Muscle of leg (tissue), 3 donors: ENCODE measurements at regions not wholly inside any gene's neighbourhood (a gene's known extent, or its start where the extent isn't known, plus 50 kb on each side); places are given as distances from the start of the nearest gene placed in this dataset.
"Not testable (repeated sequence)": the region's sequence is repeated elsewhere in the genome, so short reads cannot be mapped to it uniquely, and the experiment has no call there.

Source experiments
- DNase-seq: peaks from one replicate; pipeline ENCODE4 v3.0.0; 2013
- H3K27ac ChIP-seq: one replicate; pipeline ENCODE4 v1.5.1; 2013; ENCODE audit warnings: mild to moderate bottlenecking, low read length, control low read depth
- H3K27me3 ChIP-seq: one replicate; pipeline ENCODE4 v1.6.1; 2013; ENCODE audit warnings: low read length; ENCODE audit not compliant: control insufficient read depth, insufficient read depth
- H3K36me3 ChIP-seq: one replicate; pipeline ENCODE4 v1.6.1; 2013; ENCODE audit warnings: low read length; ENCODE audit not compliant: control insufficient read depth, insufficient read depth
- H3K4me1 ChIP-seq: one replicate; pipeline ENCODE4 v1.6.1; 2013; ENCODE audit warnings: low read length; ENCODE audit not compliant: control insufficient read depth, insufficient read depth
- H3K4me3 ChIP-seq: one replicate; pipeline ENCODE4 v1.5.1; 2013; ENCODE audit warnings: low read length, control low read depth
- H3K9me3 ChIP-seq: replicated peaks from 2 replicates; pipeline ENCODE4 v1.6.1; 2013; ENCODE audit warnings: low read depth, low read length; ENCODE audit not compliant: control insufficient read depth
- WGBS: methylation state at CpG from one replicate; pipeline ENCODE4 v1.1.5; 2013; ENCODE audit warnings: missing lambda C conversion rate; ENCODE audit not compliant: insufficient coverage; 5-methylcytosine and 5-hydroxymethylcytosine counted together

DNA sequence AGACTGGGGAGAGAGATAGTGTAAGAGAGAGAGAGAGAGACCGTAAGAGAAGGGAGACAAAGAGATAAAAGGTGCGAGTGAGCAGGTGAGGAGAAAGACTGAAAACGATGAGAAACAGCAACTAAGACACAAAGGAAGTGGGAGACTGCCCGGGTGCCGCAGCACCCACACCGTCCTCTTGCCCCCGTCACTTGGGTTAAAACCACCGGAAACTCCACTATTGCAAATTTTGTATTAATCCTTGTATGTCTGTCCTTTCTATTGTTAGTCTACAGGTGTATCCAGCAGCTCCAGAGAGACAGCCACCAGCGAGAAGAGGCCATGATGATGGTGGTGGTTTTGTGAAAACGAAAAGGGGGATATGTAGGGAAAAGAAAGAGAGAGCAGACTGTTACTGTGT is 96.8 kb downstream of the ART5 start:
- not testable (repeated sequence) for H3K27ac ChIP-seq, H3K4me3 ChIP-seq, H3K4me1 ChIP-seq, DNase-seq, H3K27me3 ChIP-seq, H3K9me3 ChIP-seq, H3K36me3 ChIP-seq
- 91% methylated on average over 3 of the region's 10 CpGs for WGBS

DNA sequence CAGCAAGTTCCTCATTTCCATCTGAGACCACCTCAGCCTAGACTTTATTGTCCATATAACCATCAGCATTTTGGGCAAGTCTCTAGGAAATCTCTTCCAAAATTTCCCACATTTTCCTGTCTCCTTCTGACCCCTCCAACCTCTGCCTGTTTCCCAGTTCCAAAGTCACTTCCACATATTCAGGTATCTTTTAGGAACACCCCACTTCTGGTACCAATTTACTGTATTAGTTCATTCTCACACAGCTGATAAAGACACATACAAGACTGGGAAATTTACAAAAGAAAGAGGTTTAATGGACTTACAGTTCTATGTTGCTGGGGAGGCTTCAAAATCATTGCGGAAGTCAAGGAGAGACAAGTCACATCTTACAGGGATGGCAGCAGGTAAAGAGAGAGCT is 103.6 kb downstream of the ART5 start:
- H3K27me3 ChIP-seq, H3K9me3 ChIP-seq, H3K4me3 ChIP-seq, DNase-seq, H3K4me1 ChIP-seq, H3K36me3 ChIP-seq, H3K27ac ChIP-seq: not testable (repeated sequence)
- WGBS, result no CpG with 5 or more reads among the region's 1 CpG

DNA sequence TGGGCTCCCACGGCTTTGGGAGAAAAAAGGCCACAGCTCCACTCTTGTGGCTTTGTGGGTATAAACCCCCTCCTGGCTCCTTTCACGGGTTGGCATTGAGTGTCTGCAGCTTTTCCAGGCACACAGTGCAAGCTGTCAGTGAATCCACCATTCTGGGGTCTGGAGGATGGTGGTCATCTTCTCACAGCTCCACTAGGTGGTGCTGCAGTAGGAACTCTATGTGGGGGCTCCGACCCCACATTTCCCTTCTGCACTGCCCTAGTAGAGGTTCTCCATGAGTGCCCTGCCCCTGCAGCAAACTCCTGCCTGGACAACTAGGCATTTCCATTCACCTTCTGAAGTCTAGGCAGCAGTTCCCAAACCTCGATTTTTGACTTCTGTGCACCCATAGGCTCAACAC is 104.5 kb downstream of the ART5 start:
- not testable (repeated sequence) for H3K27me3 ChIP-seq, H3K4me1 ChIP-seq, DNase-seq, H3K27ac ChIP-seq, H3K4me3 ChIP-seq, H3K9me3 ChIP-seq, H3K36me3 ChIP-seq
- 87% methylated on average over 1 of the region's 4 CpGs for WGBS

DNA sequence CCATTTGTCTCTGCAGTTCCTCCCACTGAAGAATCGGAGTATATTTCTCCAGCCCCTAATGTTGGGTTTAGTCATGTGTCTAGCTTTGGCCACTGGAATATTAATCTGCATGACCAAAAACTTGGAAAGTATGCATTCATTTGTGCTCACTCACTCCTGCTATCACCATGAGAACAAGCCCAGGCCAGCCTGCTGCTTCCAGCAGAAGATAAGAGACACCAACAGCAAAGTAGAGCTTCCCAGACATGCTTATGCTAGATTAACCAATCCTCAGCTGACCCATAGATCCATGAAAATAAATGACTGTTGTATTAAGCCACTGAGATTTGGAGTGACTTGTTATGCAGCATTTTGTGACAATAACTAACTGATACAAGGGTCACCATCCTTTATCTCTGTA is 108.8 kb downstream of the ART5 start:
- not testable (repeated sequence) for H3K4me3 ChIP-seq, H3K36me3 ChIP-seq, H3K4me1 ChIP-seq, H3K9me3 ChIP-seq, H3K27me3 ChIP-seq, DNase-seq, H3K27ac ChIP-seq
- WGBS, result no CpG with 5 or more reads among the region's 1 CpG

DNA sequence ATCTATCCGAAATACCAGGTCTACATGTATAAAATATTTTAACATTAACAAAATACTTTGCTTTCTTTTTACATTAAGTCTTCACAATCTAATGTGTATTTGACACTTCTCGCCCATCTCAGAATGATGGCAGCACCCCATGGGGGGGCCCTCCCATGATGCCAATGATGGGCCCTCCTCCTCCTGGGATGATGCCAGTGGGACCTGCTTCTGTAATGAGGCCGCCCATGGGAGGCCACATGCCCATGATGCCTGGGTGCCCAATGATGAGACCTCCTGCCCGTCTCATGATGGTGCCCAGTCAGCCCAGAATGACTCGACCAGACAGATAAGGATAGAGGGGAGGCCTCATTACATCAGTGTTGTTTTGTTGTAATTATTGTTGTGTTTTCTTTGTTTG is 110.5 kb downstream of the ART5 start:
- DNase-seq, H3K27me3 ChIP-seq, H3K4me1 ChIP-seq, H3K36me3 ChIP-seq, H3K4me3 ChIP-seq, H3K9me3 ChIP-seq, H3K27ac ChIP-seq: not testable (repeated sequence)
- WGBS, result 100% methylated on average over 1 of the region's 5 CpGs

DNA sequence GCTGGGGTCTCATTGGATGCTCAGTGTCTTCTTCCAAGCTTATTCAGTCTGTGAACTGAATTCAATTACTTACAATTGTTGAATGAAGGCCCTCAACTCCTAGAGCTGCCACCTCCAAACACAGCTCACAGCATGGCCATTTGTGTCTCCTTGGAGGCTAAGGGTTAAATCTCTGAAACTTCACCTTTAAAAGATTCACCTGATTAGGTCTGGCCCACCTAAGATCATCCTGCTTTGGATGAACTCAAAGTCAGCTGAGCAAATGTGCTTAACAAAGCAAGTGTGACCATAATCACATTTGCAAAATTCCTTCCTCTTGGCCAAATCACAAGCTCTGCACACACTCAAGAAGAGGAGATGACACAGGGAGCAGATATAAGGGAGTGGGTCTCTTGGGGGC is 118.2 kb downstream of the ART5 start:
- not testable (repeated sequence) for H3K36me3 ChIP-seq, H3K4me1 ChIP-seq, H3K27me3 ChIP-seq, H3K4me3 ChIP-seq, H3K27ac ChIP-seq, DNase-seq, H3K9me3 ChIP-seq

DNA sequence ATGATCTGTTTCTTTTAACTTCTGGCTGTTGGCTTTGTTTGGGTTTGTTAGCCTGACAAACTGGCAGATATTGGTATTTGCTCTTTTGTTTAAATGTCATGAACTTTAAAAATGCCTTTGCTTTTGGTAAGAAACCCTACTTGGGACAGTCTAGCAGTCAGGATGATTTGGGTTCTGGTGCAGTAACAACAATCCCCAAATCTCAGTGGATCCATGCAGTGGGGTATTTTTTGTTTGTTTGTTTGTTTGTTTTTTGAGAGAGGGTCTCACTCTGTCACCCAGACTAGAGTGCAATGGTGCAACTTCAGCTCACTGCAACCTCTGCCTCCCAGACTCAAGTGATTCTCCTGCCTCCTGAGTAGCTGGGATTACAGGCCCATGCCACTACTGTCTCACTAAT is 120.9 kb downstream of the ART5 start:
- H3K4me3 ChIP-seq, H3K27me3 ChIP-seq, H3K9me3 ChIP-seq, H3K4me1 ChIP-seq, H3K36me3 ChIP-seq, DNase-seq, H3K27ac ChIP-seq: not testable (repeated sequence)

DNA sequence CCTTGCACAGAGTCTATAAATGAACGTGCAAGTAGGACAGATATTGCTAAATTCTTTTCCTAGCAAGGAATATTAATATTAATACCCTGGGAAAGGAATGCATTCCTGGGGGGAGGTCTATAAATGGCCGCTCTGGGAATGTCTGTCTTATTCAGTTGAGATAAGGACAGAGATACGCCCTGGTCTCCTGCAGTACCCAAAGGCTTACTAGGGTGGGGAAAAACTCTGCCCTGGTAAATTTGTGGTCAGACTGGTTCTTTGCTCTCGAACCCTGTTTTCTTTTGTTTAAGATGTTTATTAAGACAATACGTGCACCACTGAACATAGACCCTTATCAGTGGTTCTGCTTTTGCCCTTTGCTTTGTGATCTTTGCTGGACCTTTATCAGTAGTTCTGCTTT is 122.0 kb downstream of the ART5 start:
- not testable (repeated sequence) for DNase-seq, H3K27me3 ChIP-seq, H3K36me3 ChIP-seq, H3K4me1 ChIP-seq, H3K27ac ChIP-seq, H3K9me3 ChIP-seq, H3K4me3 ChIP-seq
- WGBS, result no CpG with 5 or more reads among the region's 5 CpGs

DNA sequence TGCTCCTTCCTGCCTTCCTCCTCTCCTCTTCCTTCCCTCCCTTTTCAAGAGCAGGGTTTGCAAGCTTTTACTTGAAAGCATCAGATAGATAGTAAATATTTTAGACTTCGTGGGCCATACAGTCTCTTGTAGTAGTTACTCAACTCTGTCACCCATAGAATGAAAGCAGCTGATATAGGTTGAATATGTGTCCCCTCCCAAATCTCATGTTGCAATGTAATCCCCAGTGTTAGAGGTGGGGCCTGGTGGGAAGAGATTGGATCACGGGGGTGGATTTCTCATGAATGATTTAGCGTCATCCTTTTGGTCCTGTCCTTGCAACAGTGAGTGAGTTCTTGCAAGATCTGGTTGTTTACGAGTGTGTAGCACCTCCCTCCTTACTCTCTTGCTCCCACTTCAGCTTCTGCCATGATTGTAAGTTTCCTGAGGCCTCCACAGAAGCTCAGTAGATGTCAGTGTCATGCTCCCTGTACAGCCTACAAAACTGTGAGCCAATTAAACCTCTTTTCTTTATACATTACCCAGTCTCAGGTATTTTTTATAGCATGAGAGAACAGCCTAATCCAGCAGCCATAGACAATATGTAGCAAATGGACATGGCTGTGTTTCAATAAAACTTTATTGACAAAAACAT is 124.7 kb downstream of the ART5 start:
- WGBS, result no CpG with 5 or more reads among the region's 4 CpGs

DNA sequence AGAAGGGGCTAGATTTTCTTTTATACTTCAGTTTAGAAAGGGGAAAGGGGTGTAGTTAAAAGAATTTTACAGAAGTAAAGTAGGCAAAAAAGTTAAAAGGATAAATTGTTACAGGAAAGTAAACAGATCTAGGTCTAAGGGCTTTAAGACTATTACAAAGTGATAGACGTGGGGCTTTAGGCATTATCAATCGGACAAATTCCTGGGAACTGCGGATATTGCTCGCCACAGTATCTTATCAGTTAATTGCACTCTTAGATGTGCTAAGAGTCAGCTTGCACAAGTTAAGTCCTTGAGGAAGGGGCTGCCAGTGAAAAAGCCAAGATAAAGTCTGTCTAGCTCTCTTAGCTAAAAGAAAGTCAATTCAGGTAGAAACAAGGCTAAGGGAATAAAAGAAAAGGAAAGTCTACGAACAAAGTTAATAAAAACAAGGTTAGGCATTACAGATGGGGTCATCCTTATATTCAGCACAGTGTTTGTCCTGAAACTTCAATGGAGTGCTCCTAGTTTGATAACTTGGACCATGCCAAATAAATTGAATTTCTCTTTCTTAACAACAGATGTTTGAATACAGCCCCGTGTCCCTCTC is 125.4 kb downstream of the ART5 start:
- no CpG with 5 or more reads among the region's 6 CpGs for WGBS
- not testable (repeated sequence) for H3K27ac ChIP-seq, H3K27me3 ChIP-seq, H3K4me1 ChIP-seq, DNase-seq, H3K9me3 ChIP-seq, H3K4me3 ChIP-seq, H3K36me3 ChIP-seq

More for the DNA sequence above, 124.7 kb downstream of the ART5 start:
- not testable (repeated sequence) for H3K27me3 ChIP-seq, H3K27ac ChIP-seq, H3K9me3 ChIP-seq, H3K4me3 ChIP-seq, H3K4me1 ChIP-seq, DNase-seq, H3K36me3 ChIP-seq
